ENCODE measurements at regions not wholly inside any gene's neighbourhood (a gene's known extent, or its start where the extent isn't known, plus 50 kb on each side); places are given as distances from the start of the nearest gene placed in this dataset.

GRCh38 chr6:84416043-84416657 is 188.7 kb upstream of the CEP162 start:
- Histone ChIP-seq H3K9me3 (no peaks in the 10 kb centered on the region), H3K36me3 (ENCODE audit: control insufficient read depth, insufficient read depth, low read length) (no peaks in the 10 kb centered on the region), H3K4me3 (ENCODE audit: low read depth, low read length) (no peak overlapping the region), H3K27me3 (replicated peaks; ENCODE audit: control insufficient read depth, insufficient read depth, low read length) (no peaks in the 10 kb centered on the region), H3K4me1 (peaks cover 6% of the 10 kb centered on the region; the same call in 1 of the 2 replicates)
- no peaks in the 10 kb centered on the region for H3K27me3 Mint-ChIP-seq (ENCODE audit: insufficient read depth, unreplicated experiment)
- ChIA-PET POLR2A (no interaction called here), CTCF (no interaction called here)
- intact Hi-C loops (cut with micrococcal nuclease; ENCODE audit: unreplicated experiment), result no loop called here
- BruUV-seq (replicated peaks), result no TSS peak
- peaks cover 6% of the 10 kb centered on the region for H3K4me1 Mint-ChIP-seq (ENCODE audit: low read depth, unreplicated experiment)
- TF ChIP-seq CTCF (IDR thresholded peaks at IDR 0.05; ENCODE audit: insufficient read depth in 1 of 2, low read depth in 1 of 2, low read length in 1 of 2, severe bottlenecking in 1 of 2, unreplicated experiment in 1 of 2), result no peak
- H3K9me3 Mint-ChIP-seq (ENCODE audit: unreplicated experiment), result no peaks in the 10 kb centered on the region
- no peak for DNase-seq
- no peaks in the 10 kb centered on the region for H3K36me3 Mint-ChIP-seq (ENCODE audit: insufficient read depth, unreplicated experiment)
- H3K27ac Mint-ChIP-seq (ENCODE audit: unreplicated experiment), result no peak overlapping the region
- H3K4me3 Mint-ChIP-seq (ENCODE audit: unreplicated experiment), result no peak overlapping the region

GRCh38 chr6:84415517-84415916 is 188.1 kb upstream of the CEP162 start:
- Histone ChIP-seq H3K4me3 (ENCODE audit: low read depth, low read length) (no peak overlapping the region), H3K9me3 (no peaks in the 10 kb centered on the region), H3K4me1 (peaks cover under 1% of the 10 kb centered on the region; the same call in 1 of the 2 replicates), H3K36me3 (ENCODE audit: control insufficient read depth, insufficient read depth, low read length) (no peaks in the 10 kb centered on the region), H3K27me3 (replicated peaks; ENCODE audit: control insufficient read depth, insufficient read depth, low read length) (no peaks in the 10 kb centered on the region)
- Mint-ChIP-seq H3K4me3 (ENCODE audit: unreplicated experiment) (no peak overlapping the region), H3K4me1 (ENCODE audit: low read depth, unreplicated experiment) (peaks cover 3% of the 10 kb centered on the region), H3K36me3 (ENCODE audit: insufficient read depth, unreplicated experiment) (no peaks in the 10 kb centered on the region), H3K9me3 (ENCODE audit: unreplicated experiment) (no peaks in the 10 kb centered on the region), H3K27me3 (ENCODE audit: insufficient read depth, unreplicated experiment) (no peaks in the 10 kb centered on the region), H3K27ac (ENCODE audit: unreplicated experiment) (no peak overlapping the region)
- no peak for DNase-seq
- intact Hi-C loops (cut with micrococcal nuclease; ENCODE audit: unreplicated experiment), result no loop called here
- no TSS peak for BruUV-seq (replicated peaks)
- CTCF ChIA-PET, result no interaction called here
- POLR2A ChIA-PET, result no interaction called here
- TF ChIP-seq CTCF (IDR thresholded peaks at IDR 0.05; ENCODE audit: insufficient read depth in 1 of 2, low read depth in 1 of 2, low read length in 1 of 2, severe bottlenecking in 1 of 2, unreplicated experiment in 1 of 2), result no peak

- Histone ChIP-seq H3K36me3 (ENCODE audit: control insufficient read depth, insufficient read depth, low read length) (no peaks in the 10 kb centered on the region), H3K27me3 (replicated peaks; ENCODE audit: control insufficient read depth, insufficient read depth, low read length) (no peaks in the 10 kb centered on the region), H3K9me3 (no peaks in the 10 kb centered on the region), H3K4me1 (no peaks in the 10 kb centered on the region; the same call in 1 of the 2 replicates), H3K4me3 (ENCODE audit: low read depth, low read length) (no peak overlapping the region)
- ChIA-PET CTCF (interaction anchor here (0.5 kb wide), 1 partner anchor 222 kb away, joined by 3 read pairs; no protein-coding TSS in a partner anchor), POLR2A (no interaction called here)
- Mint-ChIP-seq H3K9me3 (ENCODE audit: unreplicated experiment) (no peaks in the 10 kb centered on the region), H3K4me1 (ENCODE audit: low read depth, unreplicated experiment) (no peaks in the 10 kb centered on the region), H3K27me3 (ENCODE audit: insufficient read depth, unreplicated experiment) (no peaks in the 10 kb centered on the region), H3K4me3 (ENCODE audit: unreplicated experiment) (no peak overlapping the region), H3K27ac (ENCODE audit: unreplicated experiment) (no peak overlapping the region), H3K36me3 (ENCODE audit: insufficient read depth, unreplicated experiment) (no peaks in the 10 kb centered on the region)
- TF ChIP-seq CTCF (IDR thresholded peaks at IDR 0.05; ENCODE audit: insufficient read depth in 1 of 2, low read depth in 1 of 2, low read length in 1 of 2, severe bottlenecking in 1 of 2, unreplicated experiment in 1 of 2), result no peak
- no peak for DNase-seq
- intact Hi-C loops (cut with micrococcal nuclease; ENCODE audit: unreplicated experiment), result no loop called here
- no TSS peak for BruUV-seq (replicated peaks)
Observed at GRCh38 chr6:84415068-84415467, 187.6 kb upstream of the CEP162 start.

All from Caco-2 (cell line).